ENCODE measurements at regions not wholly inside any gene's neighbourhood (a gene's known extent, or its start where the extent isn't known, plus 50 kb on each side); places are given as distances from the start of the nearest gene placed in this dataset.

DNA sequence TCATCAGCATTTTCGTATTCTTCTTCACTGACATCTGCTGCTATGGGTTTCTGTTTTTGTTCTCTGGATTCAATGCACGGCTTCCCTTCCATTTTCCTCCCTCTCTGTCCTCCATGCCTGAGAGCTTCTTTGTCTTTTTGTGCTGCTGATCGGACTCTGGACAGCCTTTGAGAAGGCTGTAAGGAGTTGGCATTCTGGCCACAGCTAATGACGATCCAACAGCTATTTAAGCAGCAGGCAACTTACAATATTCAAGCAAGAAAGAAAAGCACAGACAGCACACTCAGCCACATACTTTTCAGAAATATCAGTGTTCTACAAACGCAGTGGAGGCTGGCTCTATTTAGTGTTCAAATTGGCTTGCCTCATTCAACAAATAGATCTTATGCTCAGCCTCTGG lies 60.9 kb upstream of the ZC3H12C start:
- no peak overlapping the region for H3K27ac ChIP-seq
- TF ChIP-seq ZFX (IDR thresholded peaks at IDR 0.05), result no peak
- TF ChIP-seq, protein P1, sequence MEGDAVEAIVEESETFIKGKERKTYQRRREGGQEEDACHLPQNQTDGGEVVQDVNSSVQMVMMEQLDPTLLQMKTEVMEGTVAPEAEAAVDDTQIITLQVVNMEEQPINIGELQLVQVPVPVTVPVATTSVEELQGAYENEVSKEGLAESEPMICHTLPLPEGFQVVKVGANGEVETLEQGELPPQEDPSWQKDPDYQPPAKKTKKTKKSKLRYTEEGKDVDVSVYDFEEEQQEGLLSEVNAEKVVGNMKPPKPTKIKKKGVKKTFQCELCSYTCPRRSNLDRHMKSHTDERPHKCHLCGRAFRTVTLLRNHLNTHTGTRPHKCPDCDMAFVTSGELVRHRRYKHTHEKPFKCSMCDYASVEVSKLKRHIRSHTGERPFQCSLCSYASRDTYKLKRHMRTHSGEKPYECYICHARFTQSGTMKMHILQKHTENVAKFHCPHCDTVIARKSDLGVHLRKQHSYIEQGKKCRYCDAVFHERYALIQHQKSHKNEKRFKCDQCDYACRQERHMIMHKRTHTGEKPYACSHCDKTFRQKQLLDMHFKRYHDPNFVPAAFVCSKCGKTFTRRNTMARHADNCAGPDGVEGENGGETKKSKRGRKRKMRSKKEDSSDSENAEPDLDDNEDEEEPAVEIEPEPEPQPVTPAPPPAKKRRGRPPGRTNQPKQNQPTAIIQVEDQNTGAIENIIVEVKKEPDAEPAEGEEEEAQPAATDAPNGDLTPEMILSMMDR (conservative IDR thresholded peaks at IDR 0.05), result no peak

DNA sequence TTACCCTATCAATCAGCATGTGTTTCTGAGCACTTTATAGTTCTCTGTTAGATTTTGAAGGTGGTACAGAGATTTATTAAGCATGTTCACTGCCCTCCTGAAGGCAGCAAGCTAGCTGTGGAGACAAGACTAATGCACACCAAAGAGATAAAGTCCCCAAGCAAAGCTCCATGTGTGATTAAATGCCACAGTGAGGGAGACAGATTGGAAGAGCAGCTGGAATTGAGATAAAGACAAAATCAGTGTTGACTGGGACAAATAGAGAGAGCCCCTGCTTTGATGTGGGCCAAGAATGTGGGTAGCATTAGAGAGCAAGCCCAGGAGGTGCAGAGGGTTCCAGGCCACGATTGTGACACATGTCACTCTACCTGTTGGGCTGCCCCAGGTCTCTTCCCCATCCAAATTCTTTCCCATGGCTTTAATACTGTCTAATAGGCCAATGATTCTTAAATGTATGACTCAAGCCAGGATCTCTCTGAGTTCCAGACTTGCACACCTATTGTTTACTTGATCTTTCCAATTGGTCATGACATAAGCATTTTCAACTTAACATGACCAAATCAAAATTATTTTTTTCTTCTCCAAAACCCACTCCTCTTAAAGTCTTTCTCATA lies 60.1 kb upstream of the ZC3H12C start:
- H3K27ac ChIP-seq, result no peak overlapping the region
- no peak for TF ChIP-seq ZFX (IDR thresholded peaks at IDR 0.05)

DNA sequence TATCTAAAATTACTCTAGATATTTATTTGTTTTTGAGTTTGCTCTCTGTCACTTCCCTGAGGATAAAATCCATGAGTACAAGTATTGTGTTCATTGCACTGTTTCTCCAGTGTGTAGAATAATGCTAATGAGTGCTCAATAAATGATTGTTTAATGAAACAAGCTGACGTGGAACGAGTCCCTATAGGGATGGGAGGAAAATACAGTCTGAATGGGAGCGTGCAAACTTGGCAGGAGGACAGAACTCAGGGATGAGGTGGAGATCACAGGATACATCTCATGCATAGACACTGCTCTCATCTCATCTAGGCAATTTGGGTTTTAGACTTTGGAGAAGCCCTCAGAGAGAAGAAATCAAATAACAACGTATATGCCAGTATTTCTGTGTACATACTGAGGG lies 58.4 kb upstream of the ZC3H12C start:
- no peak overlapping the region for H3K27ac ChIP-seq

DNA sequence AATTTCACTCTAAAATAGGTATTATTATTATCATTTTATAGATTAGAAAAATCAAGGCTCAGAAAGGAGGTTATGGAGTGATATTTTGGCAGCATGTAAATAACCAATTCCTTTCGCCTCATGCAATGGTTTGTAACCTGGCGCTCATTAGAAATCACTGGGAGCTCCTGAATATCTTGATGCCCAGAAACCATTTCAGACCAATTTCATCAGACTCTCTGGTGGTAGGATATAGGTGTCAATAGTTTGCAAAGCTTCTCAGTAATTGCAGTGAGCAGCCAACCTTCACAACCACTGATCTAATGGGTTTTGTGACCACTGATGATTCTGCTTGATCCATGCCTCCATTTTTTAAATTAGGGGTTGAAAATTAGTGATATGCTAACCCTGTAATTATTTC lies 57.8 kb upstream of the ZC3H12C start:
- H3K27ac ChIP-seq, result no peak overlapping the region
- TF ChIP-seq, protein P1 (conservative IDR thresholded peaks at IDR 0.05), result no peak
- no peak for TF ChIP-seq ZFX (IDR thresholded peaks at IDR 0.05)

More for the DNA sequence above, 58.4 kb upstream of the ZC3H12C start:
- no peak for TF ChIP-seq ZFX (IDR thresholded peaks at IDR 0.05)
- TF ChIP-seq, protein P1 (conservative IDR thresholded peaks at IDR 0.05), result no peak

DNA sequence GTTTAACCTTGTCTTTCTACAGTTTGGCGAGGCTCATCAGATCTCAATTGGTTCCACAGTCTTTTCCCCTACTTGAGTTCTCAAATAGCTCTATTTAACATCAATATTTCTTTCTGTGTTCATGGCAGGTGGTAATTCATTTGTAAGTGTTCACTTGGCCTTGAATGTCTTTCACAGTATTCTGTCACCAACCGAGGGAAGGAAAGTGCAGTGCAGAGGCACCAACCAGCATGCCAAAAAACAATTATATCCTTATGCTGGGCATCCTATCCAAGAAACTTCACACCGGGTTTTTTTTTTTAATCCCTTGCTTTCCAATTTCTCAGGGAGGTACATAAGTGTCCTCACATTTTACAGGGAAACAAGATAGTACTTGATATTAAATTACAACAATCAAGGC lies 55.0 kb upstream of the ZC3H12C start:
- H3K27ac ChIP-seq, result no peak overlapping the region
- TF ChIP-seq, protein P1 (conservative IDR thresholded peaks at IDR 0.05), result no peak
- TF ChIP-seq ZFX (IDR thresholded peaks at IDR 0.05), result no peak

Measured in C4-2B (cell line).